ENCODE measurements at regions not wholly inside any gene's neighbourhood (a gene's known extent, or its start where the extent isn't known, plus 50 kb on each side); places are given as distances from the start of the nearest gene placed in this dataset.

DNA sequence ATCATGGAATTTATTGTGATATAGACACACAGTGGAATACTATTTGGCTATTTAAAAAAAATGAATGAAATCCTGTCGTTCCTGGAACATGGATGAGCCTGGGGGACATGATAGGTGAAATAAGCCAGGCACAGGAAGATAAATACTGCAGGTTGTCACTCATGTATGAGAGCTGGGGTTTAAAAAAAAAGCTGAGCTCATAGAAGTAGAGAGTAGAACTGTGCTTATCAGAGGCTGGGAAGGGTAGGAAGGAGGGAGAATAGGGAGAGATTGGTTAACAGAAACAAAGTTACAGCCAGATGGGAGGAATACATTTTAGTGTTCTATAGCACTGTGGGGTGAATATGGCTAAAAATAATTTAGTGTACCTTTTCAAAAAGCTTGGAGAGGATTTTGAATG is 200.6 kb upstream of the NR4A3 start:
- in situ Hi-C loops (cut with HindIII; ENCODE audit: low pct_ligation_motif_present, low pct_unique_long_range_greater_than_20kb, low sequenced_read_pairs): no loop called here
- no peak for DNase-seq

DNA sequence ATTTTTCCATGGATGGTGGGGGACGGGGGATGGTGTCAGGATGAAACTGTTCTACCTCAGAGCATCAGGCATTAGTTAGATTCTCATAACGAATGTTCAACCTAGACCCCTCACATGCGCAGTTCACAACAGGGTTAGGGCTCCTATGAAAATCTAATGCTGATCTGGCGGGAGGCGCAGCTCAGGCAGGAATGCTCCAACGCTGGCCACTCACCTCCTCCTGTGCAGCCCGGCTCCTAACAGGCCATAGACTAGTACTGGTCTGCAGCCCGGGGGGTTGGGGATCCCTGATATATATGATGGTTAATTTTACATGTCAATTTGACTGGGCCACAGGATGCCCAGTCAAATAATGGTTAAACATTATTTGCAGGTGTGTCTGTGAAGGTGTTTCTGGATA is 199.0 kb upstream of the NR4A3 start:
- in situ Hi-C loops (cut with HindIII; ENCODE audit: low pct_ligation_motif_present, low pct_unique_long_range_greater_than_20kb, low sequenced_read_pairs): no loop called here
- no peak for DNase-seq

DNA sequence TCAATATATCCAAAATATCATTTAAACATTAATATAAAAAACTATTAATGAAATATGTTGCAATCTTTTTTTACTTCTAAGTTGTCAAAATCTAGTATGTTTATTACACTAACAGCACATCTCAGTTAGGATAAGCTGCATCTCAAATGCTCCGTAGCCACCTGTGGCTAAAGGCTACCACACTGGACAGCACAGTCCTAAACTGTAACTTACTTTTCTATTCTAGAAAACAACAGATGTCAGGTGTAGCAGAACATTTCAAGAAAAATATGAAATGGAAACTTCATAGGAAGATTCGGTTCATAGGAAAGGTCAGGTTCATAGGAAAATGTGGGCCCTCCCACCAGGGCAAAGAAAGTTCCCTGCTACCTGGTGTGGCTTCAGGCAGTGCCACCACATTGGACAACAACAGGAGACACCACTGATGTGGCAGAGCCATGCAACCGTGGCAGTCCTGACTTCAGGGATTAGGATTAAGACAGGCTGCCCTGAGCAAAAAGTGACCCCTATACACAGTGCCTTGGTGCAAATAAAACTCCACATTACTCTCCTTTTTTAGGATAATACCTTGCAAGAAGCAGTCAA is 197.8 kb upstream of the NR4A3 start:
- DNase-seq: no peak
- in situ Hi-C loops (cut with HindIII; ENCODE audit: low pct_ligation_motif_present, low pct_unique_long_range_greater_than_20kb, low sequenced_read_pairs): no loop called here

DNA sequence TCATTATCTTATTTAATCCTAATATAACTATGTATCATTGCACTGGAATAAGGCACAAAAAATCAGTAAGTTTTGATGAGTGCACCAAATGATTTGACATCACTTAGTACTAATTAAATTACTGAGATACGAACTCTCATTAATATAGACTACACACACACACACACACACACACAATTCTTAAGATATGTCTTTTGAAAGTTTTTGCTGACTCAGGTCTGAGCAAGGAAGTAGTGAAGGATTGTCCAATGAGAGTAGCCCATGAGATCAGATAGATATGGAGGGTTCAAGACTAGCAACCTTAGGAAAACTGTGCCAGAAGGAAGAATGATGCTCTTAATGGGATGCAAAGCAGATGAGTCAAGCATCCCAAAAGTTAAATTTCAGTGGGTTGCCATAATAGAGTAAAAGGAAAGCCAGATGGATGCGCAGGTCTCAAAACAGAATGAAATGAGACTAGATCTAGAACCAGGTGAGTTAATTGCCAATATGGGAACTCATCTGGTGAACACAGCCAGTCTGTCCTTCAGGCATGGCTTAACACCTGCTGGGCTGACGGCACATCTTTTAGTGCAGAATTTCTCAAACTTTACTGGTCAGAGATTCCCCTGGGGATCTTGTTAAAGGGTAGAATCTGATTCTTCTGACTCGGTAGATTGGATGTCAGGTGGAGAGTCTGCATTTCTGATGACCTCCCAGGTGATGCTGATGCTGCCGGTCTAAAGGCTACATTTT is 197.0 kb upstream of the NR4A3 start:
- no peak for DNase-seq
- in situ Hi-C loops (cut with HindIII; ENCODE audit: low pct_ligation_motif_present, low pct_unique_long_range_greater_than_20kb, low sequenced_read_pairs): no loop called here

DNA sequence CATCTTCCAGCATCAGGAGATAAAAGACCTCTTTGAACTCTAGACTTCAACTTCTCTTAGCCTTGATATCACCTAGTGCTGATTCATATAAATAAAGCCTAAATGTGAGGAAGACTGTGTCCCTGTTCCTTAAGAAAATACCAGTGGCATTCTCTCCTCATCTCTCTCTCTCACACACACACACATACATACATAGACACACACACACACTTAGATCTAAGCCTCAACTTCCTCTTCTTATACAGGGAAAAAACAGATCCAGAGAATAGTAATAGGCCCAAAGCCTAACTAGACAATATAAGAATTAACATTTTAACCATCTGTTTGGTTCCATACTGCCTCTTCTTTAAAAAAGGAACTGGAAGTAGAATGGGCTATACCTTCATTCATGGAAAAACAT is 195.3 kb upstream of the NR4A3 start:
- DNase-seq: no peak
- in situ Hi-C loops (cut with HindIII; ENCODE audit: low pct_ligation_motif_present, low pct_unique_long_range_greater_than_20kb, low sequenced_read_pairs): no loop called here

DNA sequence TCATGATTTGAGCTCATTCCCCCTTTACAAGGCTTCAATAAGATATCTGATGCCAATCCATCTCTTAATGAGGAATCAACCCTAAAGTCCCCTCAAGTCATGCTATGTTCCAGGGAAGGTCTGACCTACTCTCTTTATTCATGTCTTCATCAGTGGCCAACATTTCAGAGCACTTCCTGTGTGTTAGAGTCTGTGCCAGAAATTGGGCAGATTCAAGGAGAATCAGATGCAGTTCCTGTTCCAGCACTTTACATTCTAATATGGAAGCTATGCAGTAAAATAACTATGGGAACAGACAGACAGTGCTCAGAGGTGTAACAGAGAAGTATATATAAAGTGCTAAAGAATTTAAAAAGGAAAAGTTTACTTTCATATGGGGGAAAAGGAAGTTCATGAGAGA is 193.4 kb upstream of the NR4A3 start:
- DNase-seq: no peak
- in situ Hi-C loops (cut with HindIII; ENCODE audit: low pct_ligation_motif_present, low pct_unique_long_range_greater_than_20kb, low sequenced_read_pairs): no loop called here

DNA sequence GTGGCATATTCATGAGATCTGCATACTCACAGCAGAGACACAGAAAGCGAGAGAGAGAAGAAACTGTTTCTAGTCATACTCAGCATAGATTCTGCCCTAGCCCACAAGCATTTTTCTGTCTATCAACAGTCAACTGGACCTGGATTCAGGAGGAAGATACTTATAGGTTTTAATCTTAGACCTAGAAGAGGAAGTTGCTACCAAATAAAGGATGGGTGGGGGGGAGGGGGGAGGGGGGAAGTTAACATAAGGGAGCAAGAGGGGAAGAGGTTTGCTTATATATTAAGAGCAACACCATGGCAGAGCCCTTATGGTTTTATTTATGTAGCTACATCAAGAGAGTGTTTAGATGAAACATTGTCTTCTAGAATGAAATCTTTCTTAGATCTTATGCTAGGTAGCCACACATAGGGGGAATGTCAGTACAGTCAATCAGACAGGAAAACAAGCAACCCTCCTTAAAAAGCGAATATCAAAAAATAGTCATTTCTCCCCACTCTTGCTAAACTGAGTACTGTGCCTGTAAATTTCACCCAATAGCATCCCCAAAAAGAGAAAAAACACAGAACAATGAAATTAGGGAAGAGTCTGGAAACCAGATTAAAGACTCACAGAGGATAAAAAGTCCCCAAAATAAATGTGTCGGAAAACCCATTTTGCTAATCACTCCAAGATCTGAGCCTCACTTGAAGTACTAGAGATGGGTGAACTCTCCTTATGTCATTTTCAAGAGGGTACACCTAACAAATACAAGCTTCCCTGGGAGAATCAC is 192.7 kb upstream of the NR4A3 start:
- in situ Hi-C loops (cut with HindIII; ENCODE audit: low pct_ligation_motif_present, low pct_unique_long_range_greater_than_20kb, low sequenced_read_pairs): no loop called here
- DNase-seq: no peak

DNA sequence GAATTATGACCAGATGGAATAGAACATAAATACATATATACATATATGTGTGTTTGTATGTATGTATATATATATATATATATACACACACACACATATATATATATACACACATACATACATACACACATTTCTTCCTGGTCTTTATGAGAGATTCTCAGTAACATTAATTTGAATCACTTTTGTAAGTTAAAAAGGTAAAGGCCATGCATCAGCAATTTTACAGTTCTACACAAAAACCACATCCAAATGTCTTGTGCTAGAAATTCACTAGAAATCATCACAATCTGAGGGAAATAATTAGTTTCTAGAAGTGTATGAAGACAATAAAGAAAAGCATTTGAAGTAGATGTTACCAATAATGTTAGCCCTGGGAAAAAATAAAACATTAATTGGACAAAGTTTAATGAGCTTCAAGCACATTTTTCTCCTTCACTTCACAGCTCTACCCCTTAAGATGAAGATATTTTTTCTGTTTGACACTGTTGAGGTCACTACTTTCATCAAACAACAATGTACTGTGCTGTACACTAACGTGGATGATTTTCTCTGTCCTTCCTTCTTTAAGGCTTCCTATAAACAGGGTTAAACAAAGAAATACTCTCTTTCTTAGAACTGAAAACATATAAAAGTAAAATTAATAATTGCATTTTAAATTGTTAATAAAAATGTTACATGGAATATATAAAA is 189.2 kb upstream of the NR4A3 start:
- in situ Hi-C loops (cut with HindIII; ENCODE audit: low pct_ligation_motif_present, low pct_unique_long_range_greater_than_20kb, low sequenced_read_pairs): no loop called here
- DNase-seq: no peak

DNA sequence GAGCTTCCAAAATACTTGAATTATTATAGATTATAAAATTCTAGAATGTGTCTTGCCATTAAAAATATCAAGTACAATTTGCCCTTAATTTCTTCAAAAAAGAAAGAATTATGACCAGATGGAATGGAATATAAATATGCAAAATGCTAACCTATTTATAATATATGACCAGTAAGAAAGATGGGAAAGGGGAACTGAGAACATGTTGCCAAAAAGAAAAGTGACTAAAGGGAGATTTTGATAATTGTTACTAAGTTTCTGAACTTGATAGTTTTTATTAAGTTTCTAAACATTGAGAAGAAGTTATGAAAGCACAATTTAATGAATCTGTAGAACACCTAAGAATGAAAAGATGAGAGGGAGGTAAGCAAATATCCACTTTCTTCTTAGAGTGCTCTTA is 188.4 kb upstream of the NR4A3 start:
- in situ Hi-C loops (cut with HindIII; ENCODE audit: low pct_ligation_motif_present, low pct_unique_long_range_greater_than_20kb, low sequenced_read_pairs): no loop called here
- DNase-seq: no peak

DNA sequence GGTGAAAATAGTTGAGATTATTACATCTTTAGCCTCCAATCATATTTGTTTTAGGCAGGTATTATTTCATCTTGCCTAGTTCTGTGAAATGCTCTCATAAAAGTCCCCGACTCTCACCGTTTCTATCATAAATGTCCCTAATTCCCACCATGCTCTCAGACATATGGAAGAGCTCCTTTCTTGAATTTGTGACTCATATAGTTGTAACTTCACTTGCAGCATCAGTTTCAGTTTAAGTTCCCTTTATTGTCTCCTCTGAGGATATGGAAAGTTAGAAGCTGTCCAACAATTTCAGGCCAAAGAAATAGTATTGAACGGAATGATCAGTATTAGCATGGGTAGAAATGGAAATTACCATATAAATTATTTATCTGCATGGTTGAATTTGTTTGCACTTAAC is 187.5 kb upstream of the NR4A3 start:
- in situ Hi-C loops (cut with HindIII; ENCODE audit: low pct_ligation_motif_present, low pct_unique_long_range_greater_than_20kb, low sequenced_read_pairs): no loop called here
- DNase-seq: no peak

DNA sequence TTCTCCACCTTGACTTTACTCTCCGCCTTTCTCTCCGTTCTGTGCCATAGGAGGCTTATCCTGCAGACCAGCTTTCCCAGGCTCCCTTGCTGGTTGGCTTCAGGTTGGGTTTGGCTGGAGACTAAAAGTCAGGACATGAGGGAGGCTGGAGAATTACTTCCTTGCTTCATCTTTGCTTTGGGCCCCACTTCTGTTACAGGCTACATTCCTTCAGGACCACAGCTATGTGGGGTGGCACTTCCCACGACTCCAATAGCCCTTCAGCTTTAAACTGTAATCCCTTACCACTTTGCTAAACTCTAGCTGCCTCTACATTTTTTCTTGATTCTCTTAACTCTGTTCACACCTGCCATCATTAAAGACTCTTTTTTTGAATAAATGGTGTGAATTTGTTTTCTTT is 186.7 kb upstream of the NR4A3 start:
- in situ Hi-C loops (cut with HindIII; ENCODE audit: low pct_ligation_motif_present, low pct_unique_long_range_greater_than_20kb, low sequenced_read_pairs): no loop called here
- DNase-seq: no peak

DNA sequence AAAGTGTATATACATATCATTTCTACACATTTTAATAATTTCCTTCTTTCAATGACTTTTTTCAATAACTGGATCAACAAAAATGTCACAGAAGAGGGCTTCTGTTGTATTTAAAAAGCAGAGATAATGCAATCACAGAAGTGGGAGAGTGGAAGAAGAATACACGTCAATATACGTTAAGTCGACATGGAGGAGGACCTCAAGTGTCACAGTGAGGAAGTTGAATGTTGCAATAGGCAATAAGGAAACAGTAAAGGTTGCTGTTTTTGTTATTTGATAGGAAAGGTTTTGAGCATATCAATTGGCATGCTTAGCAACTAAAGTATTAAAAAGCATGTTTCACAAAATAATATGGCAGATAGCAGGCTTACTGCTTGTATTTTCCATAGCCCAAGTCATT is 184.0 kb upstream of the NR4A3 start:
- DNase-seq: no peak
- in situ Hi-C loops (cut with HindIII; ENCODE audit: low pct_ligation_motif_present, low pct_unique_long_range_greater_than_20kb, low sequenced_read_pairs): no loop called here

DNA sequence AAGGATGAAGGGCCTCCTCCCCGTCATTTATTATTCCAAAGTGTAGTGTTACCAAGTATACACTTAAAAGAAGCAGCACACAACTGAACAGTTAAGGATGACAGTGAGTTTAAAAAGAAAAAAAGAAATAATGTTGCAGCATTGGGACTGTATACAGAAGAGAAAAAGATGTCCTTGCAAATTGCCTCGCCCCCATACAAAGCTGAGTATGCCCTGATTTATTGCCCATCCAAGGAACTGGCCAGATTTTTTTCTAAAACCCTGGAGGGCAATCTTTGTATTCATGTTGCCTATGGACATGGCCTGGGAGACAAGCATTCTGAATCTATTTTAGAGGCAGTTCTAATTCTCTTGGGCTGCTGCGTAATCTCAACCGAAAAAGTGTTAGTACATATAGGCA is 182.7 kb upstream of the NR4A3 start:
- DNase-seq: no peak
- in situ Hi-C loops (cut with HindIII; ENCODE audit: low pct_ligation_motif_present, low pct_unique_long_range_greater_than_20kb, low sequenced_read_pairs): no loop called here

DNA sequence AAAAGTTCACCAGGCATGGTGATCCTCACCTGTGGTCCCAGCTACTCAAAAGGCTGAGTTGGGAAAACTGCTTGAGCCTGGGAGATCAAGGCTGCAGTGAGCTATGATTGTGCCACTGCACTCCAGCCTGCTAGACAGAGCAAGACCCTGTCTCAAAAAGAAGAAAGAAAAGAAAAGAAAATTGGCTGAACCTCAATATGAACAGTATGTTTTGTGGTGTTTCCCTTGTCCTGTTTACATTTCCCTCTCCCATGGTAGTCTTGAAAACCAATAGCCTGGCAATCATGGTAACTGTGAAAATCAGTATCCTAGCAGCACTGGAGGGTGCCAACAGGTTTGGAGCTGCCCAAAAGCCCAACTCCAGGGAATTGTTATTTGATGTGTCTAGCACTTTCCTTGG is 174.1 kb upstream of the NR4A3 start:
- in situ Hi-C loops (cut with HindIII; ENCODE audit: low pct_ligation_motif_present, low pct_unique_long_range_greater_than_20kb, low sequenced_read_pairs): no loop called here
- no peak for DNase-seq

DNA sequence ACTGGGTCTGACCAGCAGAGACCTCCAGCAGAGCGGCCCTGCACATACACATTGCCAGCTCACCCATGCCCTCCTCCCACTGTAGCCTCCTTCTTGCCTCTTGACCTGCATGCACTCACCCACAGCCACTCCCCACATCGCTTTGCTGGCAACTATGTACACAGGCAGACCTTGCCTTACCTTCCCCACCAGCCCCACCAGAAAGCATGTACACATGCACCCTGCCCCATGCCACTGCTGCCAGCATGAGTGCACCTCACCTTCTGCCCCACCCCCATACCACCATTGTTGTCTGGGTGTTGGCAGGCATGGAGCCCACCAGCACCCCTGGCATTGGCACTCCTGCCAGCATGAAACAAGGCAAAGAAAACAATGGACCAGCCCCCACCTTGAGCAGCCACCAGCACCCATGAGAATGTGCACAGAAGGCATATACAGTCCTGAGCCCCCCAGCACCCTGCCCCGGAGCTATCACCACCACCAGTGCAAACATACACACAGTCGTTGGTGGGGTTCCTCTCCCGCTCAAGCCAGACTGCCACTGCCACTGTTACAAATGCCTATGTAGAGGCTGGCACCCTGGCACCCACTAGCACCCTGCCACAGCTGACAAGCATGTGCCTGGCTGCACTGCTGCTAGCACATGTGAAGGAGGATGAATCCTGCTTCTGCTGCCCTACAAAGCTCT is 171.4 kb upstream of the NR4A3 start:
- no peak for DNase-seq
- in situ Hi-C loops (cut with HindIII; ENCODE audit: low pct_ligation_motif_present, low pct_unique_long_range_greater_than_20kb, low sequenced_read_pairs): no loop called here

DNA sequence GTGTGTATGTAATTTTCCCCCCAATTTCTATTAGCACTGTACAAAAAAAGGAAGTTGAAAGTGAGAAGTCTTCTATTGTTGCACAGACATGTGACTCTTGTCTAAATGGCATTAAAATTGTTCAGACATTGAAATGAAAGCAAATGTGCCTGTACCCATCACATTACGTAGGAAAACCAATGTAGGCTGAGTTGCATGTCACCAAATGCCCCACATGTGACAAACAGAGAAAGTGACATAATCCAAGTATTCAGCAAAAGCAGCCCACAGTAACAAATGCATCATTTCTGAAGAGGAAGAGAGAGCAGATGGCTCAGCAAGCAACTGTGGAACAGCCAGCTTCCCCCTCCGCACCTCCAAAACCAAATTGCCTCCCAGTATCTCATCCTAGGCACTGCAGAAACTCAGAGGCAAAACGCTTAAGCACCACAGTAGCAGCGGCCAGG is 161.5 kb upstream of the NR4A3 start:
- in situ Hi-C loops (cut with HindIII; ENCODE audit: low pct_ligation_motif_present, low pct_unique_long_range_greater_than_20kb, low sequenced_read_pairs): no loop called here
- DNase-seq: no peak

DNA sequence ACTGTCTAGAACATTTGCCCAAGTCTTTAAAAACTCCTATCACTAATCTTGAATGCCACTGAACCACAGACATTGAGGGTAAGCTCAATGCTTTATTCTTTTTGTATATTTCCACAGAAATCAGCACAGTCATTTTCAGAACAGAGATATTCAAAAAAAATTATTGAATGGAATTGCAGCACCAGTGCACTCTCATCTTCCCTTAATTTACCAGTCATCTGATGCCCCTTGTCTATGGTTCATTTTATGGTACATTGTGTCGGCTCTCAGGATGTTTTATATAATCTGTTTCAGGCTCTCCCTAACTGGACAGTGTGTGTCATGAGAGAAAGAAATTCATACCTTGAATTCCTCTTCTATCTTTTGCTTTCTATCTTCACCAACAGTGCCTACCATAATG is 158.4 kb upstream of the NR4A3 start:
- in situ Hi-C loops (cut with HindIII; ENCODE audit: low pct_ligation_motif_present, low pct_unique_long_range_greater_than_20kb, low sequenced_read_pairs): no loop called here
- no peak for DNase-seq

DNA sequence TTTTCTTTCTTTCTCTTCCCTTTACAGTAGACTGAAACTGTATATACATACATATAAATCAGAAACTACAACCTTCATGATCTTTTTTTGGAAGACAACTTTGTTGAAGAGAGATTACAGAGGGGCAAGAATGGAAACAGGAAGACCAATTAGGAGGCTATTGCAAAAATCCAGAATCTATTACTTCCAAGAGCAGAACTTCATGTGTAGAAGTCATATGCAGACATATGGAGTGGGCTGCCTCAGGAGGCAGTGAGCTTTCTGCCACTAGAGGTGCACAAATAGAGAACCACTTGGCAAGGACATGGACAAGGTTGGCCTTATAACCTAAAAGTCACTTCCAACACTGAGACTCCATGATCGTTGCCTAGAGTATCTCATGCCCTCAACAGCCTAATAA is 157.8 kb upstream of the NR4A3 start:
- no peak for DNase-seq
- in situ Hi-C loops (cut with HindIII; ENCODE audit: low pct_ligation_motif_present, low pct_unique_long_range_greater_than_20kb, low sequenced_read_pairs): no loop called here

DNA sequence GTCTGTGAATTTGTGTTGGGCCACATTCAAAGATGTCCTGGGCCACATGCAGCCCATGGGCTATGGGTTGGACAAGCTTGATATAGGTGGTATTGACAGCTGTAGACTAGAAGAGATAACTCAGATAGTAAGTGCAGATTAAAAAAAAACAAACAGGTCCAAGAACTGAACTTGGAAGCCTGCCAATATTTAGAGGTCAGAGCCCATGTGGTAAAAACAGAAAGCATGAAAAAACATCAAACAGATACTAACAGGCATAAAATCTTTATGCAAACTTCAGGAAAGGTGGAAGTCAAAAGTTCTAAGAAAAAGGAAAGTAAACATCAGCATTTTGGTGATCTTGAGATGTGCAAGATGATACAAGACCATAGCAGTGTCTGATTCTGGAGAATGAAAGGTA is 155.1 kb upstream of the NR4A3 start:
- in situ Hi-C loops (cut with HindIII; ENCODE audit: low pct_ligation_motif_present, low pct_unique_long_range_greater_than_20kb, low sequenced_read_pairs): no loop called here
- no peak for DNase-seq

All from ACHN (cell line).